SK-N-SH (cell line): ENCODE measurements at regions not wholly inside any gene's neighbourhood (a gene's known extent, or its start where the extent isn't known, plus 50 kb on each side); places are given as distances from the start of the nearest gene placed in this dataset.

Experiments
- CTCF ChIA-PET: fragments of 300-600, 350-600 bp; formaldehyde crosslinking; extraction: SDS; loops from one replicate; lab custom pipeline; 2021; lab: Yijun Ruan, JAX
- POLR2A ChIA-PET: fragments of 350-600 bp; sonication (Branson Sonifier 250); formaldehyde crosslinking; extraction: SDS; loops from one replicate; lab custom pipeline; 2020; ENCODE audit warnings: antibody characterized with exemption, inconsistent platforms; lab: Yijun Ruan, JAX
- DNase-seq: peaks from one replicate; pipeline ENCODE4 v3.0.0; 2012
- H2AFZ ChIP-seq: fragments of 200-600 bp; sonication (generic); 2 replicates; pipeline ENCODE4 v1.8.1; 2016; ENCODE audit warnings: antibody characterized with exemption, mild to moderate bottlenecking, low read depth
- H3F3A ChIP-seq: fragments of 200-600 bp; sonication (generic); replicated peaks from 2 replicates; pipeline ENCODE3; 2016; ENCODE audit warnings: antibody characterized with exemption, mild to moderate bottlenecking; ENCODE audit not compliant: insufficient read depth
- H3K27ac ChIP-seq, 2 experiments: fragments of 200-500 bp in 1 of 2; fragments of 200-600 bp in 1 of 2; sonication (Bioruptor generic) in 1 of 2; sonication (generic), shearing (Covaris generic) in 1 of 2; 2 replicates each; pipeline versions ENCODE4 v1.5.1 to v1.6.1; 2014 to 2016; ENCODE audit warnings: low read depth in 2 of 2, inconsistent platforms in 1 of 2, low read length in 1 of 2, mild to moderate bottlenecking in 1 of 2, mixed read lengths in 1 of 2
- H3K27me3 ChIP-seq: fragments of 200-600 bp; sonication (generic), shearing (Covaris generic); 2 replicates; pipeline ENCODE4 v1.6.1; 2016; ENCODE audit warnings: mixed run types; ENCODE audit not compliant: insufficient read depth
- H3K36me3 ChIP-seq, 2 experiments: fragments of 200-500 bp in 1 of 2; fragments of 200-600 bp in 1 of 2; sonication (Bioruptor generic) in 1 of 2; sonication (generic) in 1 of 2; replicated peaks in 1 of 2; 2 replicates each; pipeline versions ENCODE3 to v1.5.1; 2014 to 2016; ENCODE audit warnings: low read length in 1 of 2, mild to moderate bottlenecking in 1 of 2; ENCODE audit not compliant: insufficient read depth in 2 of 2, control insufficient read depth in 1 of 2
- H3K4me1 ChIP-seq, 2 experiments: fragments of 200-500 bp in 1 of 2; fragments of 200-600 bp in 1 of 2; sonication (Bioruptor generic) in 1 of 2; sonication (generic), shearing (Covaris generic) in 1 of 2; 2 replicates each; pipeline versions ENCODE4 v1.5.1 to v1.6.1; 2014 to 2016; ENCODE audit warnings: low read depth in 1 of 2, low read length in 1 of 2, mixed run types in 1 of 2; ENCODE audit not compliant: insufficient read depth in 2 of 2, control insufficient read depth in 1 of 2
- H3K4me2 ChIP-seq: fragments of 200-600 bp; sonication (generic), shearing (Covaris generic); 2 replicates; pipeline ENCODE4 v1.6.1; 2017; ENCODE audit warnings: mixed run types
- H3K4me3 ChIP-seq, 2 experiments: fragments of 200-500 bp in 1 of 2; fragments of 200-600 bp in 1 of 2; sonication (Bioruptor generic) in 1 of 2; sonication (generic), shearing (Covaris generic) in 1 of 2; 2 replicates each; pipeline versions ENCODE4 v1.5.1 to v1.8.1; 2014 to 2016; ENCODE audit warnings: low read depth in 2 of 2, inconsistent platforms in 1 of 2, low read length in 1 of 2, mild to moderate bottlenecking in 1 of 2, mixed read lengths in 1 of 2, moderate library complexity in 1 of 2
- H3K79me2 ChIP-seq: fragments of 200-600 bp; sonication (generic); 2 replicates; pipeline ENCODE4 v1.8.1; 2017; ENCODE audit warnings: mild to moderate bottlenecking; ENCODE audit not compliant: insufficient read depth
- H3K9ac ChIP-seq: fragments of 200-600 bp; sonication (generic); 2 replicates; pipeline ENCODE4 v1.6.1; 2017; ENCODE audit warnings: mixed run types
- H3K9me2 ChIP-seq: fragments of 200-600 bp; sonication (generic); 2 replicates; pipeline ENCODE4 v1.6.1; 2017; ENCODE audit warnings: mixed run types
- H3K9me3 ChIP-seq: fragments of 200-600 bp; sonication (generic); 2 replicates; pipeline ENCODE4 v1.6.1; 2017; ENCODE audit warnings: mixed run types, mild to moderate bottlenecking, moderate library complexity
- H4K20me1 ChIP-seq: fragments of 200-600 bp; sonication (generic); 2 replicates; pipeline ENCODE4 v1.6.1; 2017; ENCODE audit warnings: mild to moderate bottlenecking, mixed run types; ENCODE audit not compliant: insufficient read depth
- CHD2 ChIP-seq: fragments of 150-350 bp; IDR thresholded peaks from 2 replicates; pipeline ENCODE4 v1.6.1; 2018; ENCODE audit warnings: low read length; ENCODE audit not compliant: partially characterized antibody
- ELF1 ChIP-seq: IDR thresholded peaks from 2 replicates; pipeline ENCODE4 v1.4.0; 2012
- EZH2phosphoT487 ChIP-seq: fragments of 200-600 bp; sonication (generic); IDR thresholded peaks from 2 replicates; pipeline ENCODE4 v1.6.1; 2017; ENCODE audit warnings: low read depth, mixed run types, mild to moderate bottlenecking, antibody characterized with exemption, moderate library complexity, borderline replicate concordance
- FOXJ3 ChIP-seq: sonication (generic); formaldehyde crosslinking; IDR thresholded peaks from 2 replicates; pipeline ENCODE4 v1.5.1; 2020; ENCODE audit warnings: mild to moderate bottlenecking, missing genetic modification reagents
- FOXM1 ChIP-seq: IDR thresholded peaks from 2 replicates; pipeline ENCODE4 v1.4.0; 2012; ENCODE audit warnings: low read depth, mild to moderate bottlenecking
- IRF3 ChIP-seq: fragments of 150-350 bp; IDR thresholded peaks from 2 replicates; pipeline ENCODE4 v1.6.1; 2016; ENCODE audit warnings: mild to moderate bottlenecking, low read depth, low read length
- JUND ChIP-seq: IDR thresholded peaks from 2 replicates; pipeline ENCODE4 v1.4.0; 2012
- MEF2A ChIP-seq: IDR thresholded peaks from 2 replicates; pipeline ENCODE4 v1.4.0; 2012; ENCODE audit warnings: low read depth, borderline replicate concordance
- MXI1 ChIP-seq: IDR thresholded peaks from 2 replicates; pipeline ENCODE4 v1.6.1; 2012; ENCODE audit warnings: mild to moderate bottlenecking, low read depth, low read length, improper control_type of control experiment
- NRF1 ChIP-seq: IDR thresholded peaks from 2 replicates; pipeline ENCODE4 v1.6.1; 2012; ENCODE audit warnings: low read depth, mild to moderate bottlenecking, low read length
- RCOR1 ChIP-seq: fragments of 150-350 bp; IDR thresholded peaks from 2 replicates; pipeline ENCODE4 v1.6.1; 2017; ENCODE audit warnings: antibody characterized with exemption, low read length
- RXRA ChIP-seq: IDR thresholded peaks from 2 replicates; pipeline ENCODE4 v1.4.0; 2012; ENCODE audit warnings: low read depth, mild to moderate bottlenecking, borderline replicate concordance
- SIN3A ChIP-seq: IDR thresholded peaks from 2 replicates; pipeline ENCODE4 v1.6.1; 2012; ENCODE audit warnings: low read depth, mild to moderate bottlenecking, low read length, moderate library complexity, borderline replicate concordance
- TAF1 ChIP-seq: IDR thresholded peaks from 2 replicates; pipeline ENCODE4 v1.6.1; 2012; ENCODE audit warnings: low read depth, mild to moderate bottlenecking, low read length, moderate library complexity, borderline replicate concordance
- TEAD4 ChIP-seq: IDR thresholded peaks from 2 replicates; pipeline ENCODE4 v1.4.0; 2012; ENCODE audit warnings: mild to moderate bottlenecking, borderline replicate concordance; ENCODE audit not compliant: insufficient read depth
- WGBS: methylation state at CpG from one replicate; pipeline ENCODE4 v1.1.6; 2017; ENCODE audit warnings: low lambda C conversion rate; 5-methylcytosine and 5-hydroxymethylcytosine counted together
- TF ChIP-seq, protein P1 (sequence below): IDR thresholded peaks from 2 replicates; pipeline ENCODE4; 2012
- TF ChIP-seq, protein P2 (sequence below): IDR thresholded peaks from 2 replicates; pipeline ENCODE4 v1.4.0; 2012; ENCODE audit warnings: low read depth, borderline replicate concordance
- TF ChIP-seq, protein P3 (sequence below): IDR thresholded peaks from 2 replicates; pipeline ENCODE4 v1.4.0; 2012; ENCODE audit warnings: low read depth, borderline replicate concordance

- peak; percentile 3 for DNase-seq
- Histone ChIP-seq H2AFZ (no peak overlapping the region), H3K4me3 (no peak overlapping the region), H3K9me3 (no peaks in the 10 kb centered on the region), H3K4me1 (no peaks in the 10 kb centered on the region; a peak in 1 of 4 replicates), H3K9me2 (no peaks in the 10 kb centered on the region), H3F3A (no peaks in the 10 kb centered on the region), H3K27ac (no peak overlapping the region), H3K9ac (no peak overlapping the region), H3K4me2 (no peak overlapping the region), H4K20me1 (no peaks in the 10 kb centered on the region), H3K36me3 (no peaks in the 10 kb centered on the region), H3K27me3 (no peaks in the 10 kb centered on the region), H3K79me2 (no peaks in the 10 kb centered on the region)
- POLR2A ChIA-PET: no interaction called here
- no peak for TF ChIP-seq IRF3
- no peak for TF ChIP-seq SIN3A
- TF ChIP-seq ELF1: no peak
- TF ChIP-seq RXRA: no peak
- TF ChIP-seq, protein P1, sequence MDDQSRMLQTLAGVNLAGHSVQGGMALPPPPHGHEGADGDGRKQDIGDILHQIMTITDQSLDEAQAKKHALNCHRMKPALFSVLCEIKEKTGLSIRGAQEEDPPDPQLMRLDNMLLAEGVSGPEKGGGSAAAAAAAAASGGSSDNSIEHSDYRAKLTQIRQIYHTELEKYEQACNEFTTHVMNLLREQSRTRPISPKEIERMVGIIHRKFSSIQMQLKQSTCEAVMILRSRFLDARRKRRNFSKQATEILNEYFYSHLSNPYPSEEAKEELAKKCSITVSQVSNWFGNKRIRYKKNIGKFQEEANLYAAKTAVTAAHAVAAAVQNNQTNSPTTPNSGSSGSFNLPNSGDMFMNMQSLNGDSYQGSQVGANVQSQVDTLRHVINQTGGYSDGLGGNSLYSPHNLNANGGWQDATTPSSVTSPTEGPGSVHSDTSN: no peak
- no peak for TF ChIP-seq EZH2phosphoT487
- no peak for TF ChIP-seq TAF1
- TF ChIP-seq CHD2: no peak
- WGBS: 37% methylated on average over 3 of the region's 3 CpGs
- CTCF ChIA-PET: no interaction called here
These were observed 907.8 kb downstream of the STPG2 start for GRCh38 chr4:97235521-97235920.

DNA sequence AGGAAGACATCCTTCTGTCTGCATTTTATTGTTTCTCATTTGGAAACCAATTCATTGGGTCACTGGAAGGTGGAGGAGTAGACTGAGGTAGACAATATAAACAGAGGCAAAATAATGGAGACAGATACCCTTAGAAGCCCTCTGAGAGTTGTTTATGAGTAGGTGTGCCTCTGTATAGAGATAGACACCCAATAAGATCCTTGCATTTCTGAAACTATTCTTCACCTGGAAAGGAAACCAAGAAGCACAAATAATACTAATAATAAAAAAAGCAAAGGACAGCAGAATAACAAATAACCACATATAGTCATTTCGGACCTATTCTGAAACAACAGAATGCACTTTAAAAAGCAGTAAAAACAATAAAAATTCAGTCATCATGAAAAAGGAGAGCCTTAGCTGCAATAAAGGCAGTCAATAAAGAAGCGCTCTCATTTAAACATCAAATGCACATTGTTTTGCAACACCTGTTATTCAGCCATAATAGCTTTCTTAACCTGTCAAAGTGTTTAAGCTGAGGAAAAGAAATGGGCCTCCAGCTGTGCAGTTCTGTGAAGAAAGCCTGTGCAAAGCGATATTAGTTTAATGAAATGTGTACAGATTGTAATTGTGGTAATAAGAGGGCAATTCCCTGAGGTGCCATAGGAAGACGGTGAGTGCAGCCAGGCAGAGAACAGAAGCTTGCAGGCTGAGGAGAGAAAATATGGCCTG, 904.2 kb downstream of the STPG2 start:
- H3K27ac ChIP-seq: no peak overlapping the region
- no peak overlapping the region for H3K4me3 ChIP-seq
- no peaks in the 10 kb centered on the region for H3K9me2 ChIP-seq
- H3K4me2 ChIP-seq: no peak overlapping the region
- no peak for DNase-seq
- H3K9me3 ChIP-seq: no peaks in the 10 kb centered on the region
- ChIA-PET CTCF (no interaction called here), POLR2A (no interaction called here)
- H3K36me3 ChIP-seq: no peaks in the 10 kb centered on the region
- no peaks in the 10 kb centered on the region for H3K27me3 ChIP-seq
- no peaks in the 10 kb centered on the region for H4K20me1 ChIP-seq
- TF ChIP-seq FOXM1: no peak
- TF ChIP-seq, protein P2, sequence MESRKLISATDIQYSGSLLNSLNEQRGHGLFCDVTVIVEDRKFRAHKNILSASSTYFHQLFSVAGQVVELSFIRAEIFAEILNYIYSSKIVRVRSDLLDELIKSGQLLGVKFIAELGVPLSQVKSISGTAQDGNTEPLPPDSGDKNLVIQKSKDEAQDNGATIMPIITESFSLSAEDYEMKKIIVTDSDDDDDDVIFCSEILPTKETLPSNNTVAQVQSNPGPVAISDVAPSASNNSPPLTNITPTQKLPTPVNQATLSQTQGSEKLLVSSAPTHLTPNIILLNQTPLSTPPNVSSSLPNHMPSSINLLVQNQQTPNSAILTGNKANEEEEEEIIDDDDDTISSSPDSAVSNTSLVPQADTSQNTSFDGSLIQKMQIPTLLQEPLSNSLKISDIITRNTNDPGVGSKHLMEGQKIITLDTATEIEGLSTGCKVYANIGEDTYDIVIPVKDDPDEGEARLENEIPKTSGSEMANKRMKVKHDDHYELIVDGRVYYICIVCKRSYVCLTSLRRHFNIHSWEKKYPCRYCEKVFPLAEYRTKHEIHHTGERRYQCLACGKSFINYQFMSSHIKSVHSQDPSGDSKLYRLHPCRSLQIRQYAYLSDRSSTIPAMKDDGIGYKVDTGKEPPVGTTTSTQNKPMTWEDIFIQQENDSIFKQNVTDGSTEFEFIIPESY: no peak
- no peak for TF ChIP-seq RCOR1
- no peak for TF ChIP-seq CHD2
- no peak for TF ChIP-seq NRF1
- TF ChIP-seq TAF1: no peak
- no peak for TF ChIP-seq MEF2A
- TF ChIP-seq ELF1: no peak
- TF ChIP-seq MXI1: no peak
- no peak for TF ChIP-seq JUND
- TF ChIP-seq RXRA: no peak
- no peak for TF ChIP-seq SIN3A
- no peak for TF ChIP-seq TEAD4
- no peak for TF ChIP-seq FOXJ3 (CRISPR knock-in tag)
- TF ChIP-seq, protein P3, sequence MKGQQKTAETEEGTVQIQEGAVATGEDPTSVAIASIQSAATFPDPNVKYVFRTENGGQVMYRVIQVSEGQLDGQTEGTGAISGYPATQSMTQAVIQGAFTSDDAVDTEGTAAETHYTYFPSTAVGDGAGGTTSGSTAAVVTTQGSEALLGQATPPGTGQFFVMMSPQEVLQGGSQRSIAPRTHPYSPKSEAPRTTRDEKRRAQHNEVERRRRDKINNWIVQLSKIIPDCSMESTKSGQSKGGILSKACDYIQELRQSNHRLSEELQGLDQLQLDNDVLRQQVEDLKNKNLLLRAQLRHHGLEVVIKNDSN: no peak
- H3K9ac ChIP-seq: no peak overlapping the region
- WGBS: 69% methylated on average over 4 of the region's 4 CpGs
- H3F3A ChIP-seq: no peaks in the 10 kb centered on the region
- no peaks in the 10 kb centered on the region for H3K79me2 ChIP-seq
- no peaks in the 10 kb centered on the region; a peak in 1 of 4 replicates for H3K4me1 ChIP-seq
- no peak overlapping the region for H2AFZ ChIP-seq
